NCI-H748 (cell line): ENCODE measurements at regions not wholly inside any gene's neighbourhood (a gene's known extent, or its start where the extent isn't known, plus 50 kb on each side); places are given as distances from the start of the nearest gene placed in this dataset.
A peak's percentile ranks its signal among the peaks of the same experiment; 100 is the strongest.

Experiments
- DNase-seq: peaks from one replicate; lab custom pipeline; 2025; ENCODE audit not compliant: unreplicated experiment; lab: John Stamatoyannopoulos, UW

DNA sequence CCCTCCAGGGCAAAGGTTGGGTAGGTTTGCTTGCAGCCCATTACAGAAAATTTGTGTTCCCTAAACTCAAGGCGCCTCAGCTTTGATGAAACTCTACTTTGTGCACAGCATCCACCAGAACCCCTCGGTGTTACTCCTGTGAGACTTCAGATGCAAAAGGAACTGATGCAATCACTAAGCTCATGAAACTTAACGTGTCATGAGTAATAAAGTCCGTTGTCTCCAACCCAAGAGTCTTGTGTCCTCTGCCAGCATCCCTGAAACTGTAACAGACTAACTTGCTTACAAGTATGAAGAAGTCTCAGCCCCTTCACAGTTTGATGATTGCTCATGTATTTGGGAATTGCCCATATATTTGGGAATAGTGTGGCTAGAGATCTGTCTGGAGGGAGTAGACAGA, 74.8 kb upstream of the MARCHF10 start:
- DNase-seq = no peak

DNA sequence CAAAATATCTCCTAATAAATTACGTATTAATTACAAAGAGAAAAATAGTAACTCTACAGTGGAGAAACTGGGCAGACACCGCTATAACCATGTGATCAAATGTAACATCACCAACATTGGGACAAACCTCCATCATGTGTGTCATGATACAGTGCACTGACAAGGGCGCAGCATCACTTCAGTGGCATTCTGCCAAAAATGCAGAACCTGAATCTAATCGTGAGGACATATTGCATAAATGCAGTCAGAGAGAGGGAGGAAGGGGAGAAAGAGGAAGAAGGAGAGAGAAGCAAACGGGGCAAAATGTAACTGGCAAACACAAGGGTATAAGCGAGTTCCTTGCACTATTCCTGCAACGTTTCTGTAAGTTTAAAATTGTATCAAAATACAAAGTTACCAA, 74.2 kb upstream of the MARCHF10 start:
- peak; percentile 13 for DNase-seq

- DNase-seq = no peak
Measured at GRCh38 chr17:62880120-62880519, 72.0 kb upstream of the MARCHF10 start.

DNA sequence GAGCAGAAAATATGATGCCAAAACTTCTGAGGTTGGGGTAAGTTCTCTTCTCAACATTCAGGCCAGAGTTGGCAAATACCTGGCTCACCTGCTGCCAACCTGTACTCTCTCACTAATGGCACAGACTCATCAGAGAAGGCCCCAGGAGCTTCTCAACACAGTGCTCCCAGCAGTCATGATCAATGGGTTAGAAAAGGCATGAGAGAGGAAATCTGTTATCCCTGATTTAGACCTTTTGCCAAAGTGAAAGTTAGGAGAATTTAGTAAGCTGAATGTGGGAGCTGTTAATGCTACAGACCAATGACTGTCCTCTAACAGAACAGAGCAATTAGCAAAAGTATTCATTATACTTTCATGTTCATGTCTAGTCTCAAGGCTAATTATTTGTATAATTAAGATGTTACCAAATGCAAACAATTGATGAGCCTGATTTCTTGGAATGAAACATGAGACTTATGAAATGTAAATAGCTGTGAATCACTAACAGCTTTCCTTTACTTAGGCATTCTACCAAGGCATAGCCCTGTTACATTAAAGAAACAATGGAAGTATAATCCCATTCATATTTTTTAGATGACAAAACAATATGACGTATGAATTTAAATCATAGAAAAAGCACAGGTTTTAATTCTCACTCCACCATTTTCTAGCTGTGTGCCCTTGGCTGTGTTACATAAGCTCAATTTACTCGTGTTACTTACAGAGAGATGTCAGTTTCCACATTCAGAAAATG, 68.7 kb upstream of the MARCHF10 start:
- no peak for DNase-seq

DNA sequence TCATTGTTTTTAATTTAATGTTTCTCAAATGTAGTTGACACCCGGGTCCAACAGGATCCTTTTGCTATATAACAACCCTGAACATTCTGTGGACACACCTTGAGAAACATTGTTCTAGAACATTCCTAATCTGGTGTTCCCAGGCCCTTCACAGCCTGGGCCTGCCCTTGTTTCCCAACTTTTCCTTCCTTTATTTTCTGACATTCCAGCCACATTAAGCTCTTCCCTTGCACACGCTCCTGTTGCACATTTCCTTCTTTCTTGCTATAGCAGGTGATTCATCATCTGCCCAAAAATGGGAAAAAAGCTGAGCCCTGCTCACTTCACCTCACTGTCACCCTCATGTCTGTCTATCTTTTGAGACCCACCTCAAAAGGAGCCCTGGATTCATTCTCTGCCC, 67.9 kb upstream of the MARCHF10 start:
- DNase-seq = no peak

DNA sequence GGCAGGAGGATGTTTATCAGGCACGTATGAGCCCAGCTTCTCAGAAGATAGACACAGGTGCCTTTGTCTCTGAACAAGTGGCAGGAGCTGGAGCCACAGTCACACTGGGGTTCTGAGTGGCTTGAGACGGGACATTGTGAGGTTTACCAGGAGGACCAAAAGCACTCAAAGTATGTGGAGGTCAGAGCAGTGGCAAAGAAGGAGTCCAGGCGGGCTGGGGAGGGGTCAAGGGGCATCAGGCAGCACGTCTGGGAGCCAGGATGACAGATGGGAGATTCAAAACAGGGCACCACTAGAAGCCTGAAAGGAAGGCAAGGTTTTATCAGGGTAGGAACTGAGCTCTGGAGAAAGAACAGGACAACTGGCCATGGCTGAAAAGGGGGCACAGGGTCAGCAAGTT, 67.2 kb upstream of the MARCHF10 start:
- no peak for DNase-seq

DNA sequence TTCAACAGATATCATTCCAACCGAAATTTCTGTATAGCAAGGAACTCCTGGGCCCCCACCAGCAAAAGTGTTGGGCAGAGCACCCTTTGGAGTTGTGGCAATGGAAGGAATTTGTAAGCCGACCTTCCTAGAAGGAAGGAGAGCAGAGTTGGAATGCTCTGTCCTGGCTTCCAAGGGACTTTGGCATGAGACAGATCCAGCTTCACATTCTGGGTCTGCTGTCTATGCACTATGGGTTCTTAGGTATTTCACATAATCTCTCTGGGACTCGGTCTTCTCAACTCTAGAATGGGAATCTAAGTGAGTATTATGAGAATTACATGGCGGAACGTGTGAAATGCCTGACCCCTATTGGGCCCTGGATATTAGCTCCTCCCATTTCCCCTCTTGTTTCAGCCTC, 63.2 kb upstream of the MARCHF10 start:
- no peak for DNase-seq

GRCh38 chr17:62870552-62870971, 62.4 kb upstream of the MARCHF10 start:
- DNase-seq = peak; percentile 74

DNA sequence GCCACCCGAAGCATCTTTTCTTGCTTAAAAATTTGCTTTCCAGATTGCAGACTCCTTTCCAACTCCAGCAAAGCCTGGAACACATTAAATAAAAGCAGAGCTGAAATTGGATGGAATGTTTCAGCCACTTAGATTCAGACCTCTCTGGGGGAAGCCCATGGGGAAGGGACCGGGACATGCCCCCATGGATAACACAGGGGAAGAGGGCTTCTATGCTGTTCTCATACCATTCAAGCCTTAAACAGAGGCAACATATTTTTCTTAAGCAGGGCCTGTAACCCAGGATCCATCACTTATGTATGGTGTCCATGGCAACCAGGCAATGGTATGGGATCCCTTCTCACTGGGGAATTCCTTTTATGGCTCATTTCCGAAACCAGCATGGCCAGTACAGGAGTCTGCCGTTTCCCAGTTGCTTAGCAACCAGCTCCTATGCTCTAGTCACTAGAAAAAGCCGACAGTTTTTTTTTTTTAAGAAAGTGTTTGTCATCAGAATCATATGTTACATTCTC, 62.0 kb upstream of the MARCHF10 start:
- peak; percentile 95 for DNase-seq

DNA sequence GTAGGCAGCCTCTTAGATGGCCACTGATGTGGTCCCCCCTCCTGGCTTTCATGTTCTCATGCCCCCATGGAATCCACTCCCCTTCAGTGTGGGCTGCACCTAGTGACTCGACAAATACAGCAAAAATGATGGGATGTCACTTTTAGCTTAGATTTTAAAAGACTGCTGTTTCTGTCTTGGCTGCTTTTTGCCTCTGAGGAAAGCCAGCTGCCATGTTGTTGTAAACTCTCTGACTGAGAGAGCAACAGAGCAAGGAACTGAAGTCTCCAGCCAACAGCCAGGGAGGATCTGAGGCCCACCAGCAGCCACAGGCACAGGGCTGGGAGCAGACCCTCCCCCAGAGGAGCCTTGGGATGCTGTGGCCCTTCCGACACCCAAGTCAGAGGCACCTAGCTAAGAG, 60.6 kb upstream of the MARCHF10 start:
- DNase-seq = no peak

DNA sequence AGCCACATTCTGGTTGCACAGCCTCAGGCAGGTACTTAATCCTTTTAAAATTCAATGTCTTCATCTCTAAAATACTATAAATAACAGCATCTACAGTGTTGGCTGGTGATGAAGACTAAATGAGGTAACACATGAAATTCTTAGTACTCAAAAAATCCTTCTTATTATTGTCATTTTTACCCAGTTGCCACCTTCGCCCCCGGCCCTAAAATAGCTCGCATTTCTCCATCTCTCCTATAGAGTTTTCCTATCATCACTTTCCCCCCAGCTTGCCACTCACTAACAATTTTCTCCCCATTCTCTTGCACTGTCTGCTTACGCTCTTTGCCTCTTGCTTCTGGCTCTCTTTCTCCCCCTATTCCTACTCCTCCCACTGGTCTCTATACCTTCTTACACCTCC, 59.9 kb upstream of the MARCHF10 start:
- DNase-seq = no peak

DNA sequence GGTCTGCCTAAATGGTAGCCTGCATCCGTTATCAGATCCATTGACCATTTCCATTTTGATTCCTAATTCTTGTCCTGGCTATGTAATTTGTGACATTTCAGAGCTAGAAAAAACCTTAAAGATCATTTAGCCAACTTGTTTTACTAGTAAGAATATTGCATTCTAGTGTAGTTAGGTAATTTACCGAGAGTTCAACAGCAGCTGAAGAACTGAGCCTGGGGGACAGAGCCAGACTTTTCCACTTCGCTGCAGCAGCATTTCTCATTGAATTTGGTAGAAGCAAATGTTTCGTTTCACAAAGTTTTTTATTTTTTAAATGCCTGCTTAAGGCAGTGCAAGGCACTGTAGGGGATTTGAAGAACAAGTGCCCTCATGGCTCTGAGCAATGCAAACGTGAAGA, 59.2 kb upstream of the MARCHF10 start:
- DNase-seq = no peak

DNA sequence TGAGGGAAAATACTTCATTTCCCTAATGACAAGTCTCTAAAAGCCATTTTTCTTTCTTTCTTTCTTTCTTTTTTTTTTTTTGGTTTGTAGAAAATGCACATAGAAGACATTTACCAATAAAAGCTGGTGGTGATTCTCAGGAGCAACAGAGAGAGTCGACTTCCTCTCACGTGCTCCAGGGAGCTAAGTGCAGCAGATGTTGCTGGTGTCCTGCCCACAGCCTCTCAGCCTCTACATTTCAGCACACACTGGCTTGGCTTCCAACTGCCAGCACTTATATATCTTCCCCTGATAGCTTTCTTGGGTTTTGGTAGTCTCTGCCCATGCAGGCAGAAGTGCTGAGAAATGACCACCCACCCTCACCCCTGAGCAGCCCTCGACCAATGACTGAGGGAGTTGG, 58.4 kb upstream of the MARCHF10 start:
- no peak for DNase-seq

GRCh38 chr17:62865586-62865985, 57.5 kb upstream of the MARCHF10 start:
- no peak for DNase-seq

- DNase-seq = no peak
Measured at GRCh38 chr17:62862251-62862650, 54.1 kb upstream of the MARCHF10 start.

GRCh38 chr17:62860962-62861873, 53.1 kb upstream of the MARCHF10 start:
- peak; percentile 25 for DNase-seq

- no peak for DNase-seq
Measured at GRCh38 chr17:62859146-62859545, 51.0 kb upstream of the MARCHF10 start.
